ENCODE measurements at regions not wholly inside any gene's neighbourhood (a gene's known extent, or its start where the extent isn't known, plus 50 kb on each side); places are given as distances from the start of the nearest gene placed in this dataset.
"Not testable (repeated sequence)": the region's sequence is repeated elsewhere in the genome, so short reads cannot be mapped to it uniquely, and the experiment has no call there.

DNA sequence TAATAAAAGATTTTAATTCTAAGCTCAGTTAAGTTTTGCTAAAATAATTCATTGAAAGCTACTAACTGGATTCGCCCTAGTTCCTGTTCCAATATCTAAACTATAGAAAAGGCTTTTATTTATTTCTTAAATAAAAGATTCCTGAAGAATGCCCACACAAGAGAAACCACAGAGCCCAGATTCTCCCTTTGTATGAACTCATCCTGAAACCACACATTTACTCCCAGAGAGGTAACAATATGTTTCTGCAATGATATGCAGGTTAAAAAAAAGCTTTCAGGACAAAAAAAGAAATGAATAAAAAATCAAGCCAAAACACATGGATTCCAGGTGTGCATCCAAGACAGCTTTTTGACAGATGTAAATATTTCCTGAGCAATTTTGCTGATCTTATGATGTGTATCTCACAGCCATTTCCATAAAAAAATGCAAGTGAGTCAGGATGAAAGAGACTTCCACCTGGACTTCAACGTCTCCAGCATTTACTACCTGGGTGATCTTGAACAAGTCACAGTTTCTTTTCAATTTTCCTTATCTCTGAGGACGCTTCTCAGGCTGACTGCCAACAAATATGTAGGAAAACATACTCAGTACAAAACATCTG, 234.4 kb upstream of the FAT1 start:
- no peak for DNase-seq

DNA sequence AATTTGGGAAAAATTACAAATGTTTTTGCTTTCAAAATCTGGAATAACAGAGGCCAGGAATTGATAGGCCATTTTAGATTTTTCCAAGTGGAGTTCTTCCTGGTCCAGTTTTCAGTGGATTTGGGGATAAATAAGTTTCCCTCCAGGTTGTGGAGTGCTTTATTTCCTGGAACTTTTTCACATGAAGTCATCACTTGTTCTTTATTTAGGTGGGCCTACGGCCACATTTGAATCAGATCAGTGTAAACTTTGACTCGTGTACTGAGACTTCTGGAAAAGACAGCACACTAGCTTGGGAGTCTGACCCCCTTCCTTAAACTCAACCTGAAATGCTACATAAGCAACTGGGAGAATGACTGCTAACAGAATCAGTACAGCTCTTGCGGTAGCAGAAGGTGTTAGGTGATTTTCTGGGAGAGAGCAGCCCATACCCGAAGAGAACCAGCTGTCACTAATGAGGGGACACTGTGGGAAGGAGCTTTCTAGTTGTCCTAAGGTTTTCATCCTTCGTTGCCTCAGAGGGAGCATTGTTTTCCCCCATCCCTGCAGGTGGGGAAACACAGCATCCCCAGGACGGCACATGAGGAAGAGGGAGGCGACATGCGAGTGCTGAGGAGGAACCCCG, 235.2 kb upstream of the FAT1 start:
- DNase-seq, result no peak

DNA sequence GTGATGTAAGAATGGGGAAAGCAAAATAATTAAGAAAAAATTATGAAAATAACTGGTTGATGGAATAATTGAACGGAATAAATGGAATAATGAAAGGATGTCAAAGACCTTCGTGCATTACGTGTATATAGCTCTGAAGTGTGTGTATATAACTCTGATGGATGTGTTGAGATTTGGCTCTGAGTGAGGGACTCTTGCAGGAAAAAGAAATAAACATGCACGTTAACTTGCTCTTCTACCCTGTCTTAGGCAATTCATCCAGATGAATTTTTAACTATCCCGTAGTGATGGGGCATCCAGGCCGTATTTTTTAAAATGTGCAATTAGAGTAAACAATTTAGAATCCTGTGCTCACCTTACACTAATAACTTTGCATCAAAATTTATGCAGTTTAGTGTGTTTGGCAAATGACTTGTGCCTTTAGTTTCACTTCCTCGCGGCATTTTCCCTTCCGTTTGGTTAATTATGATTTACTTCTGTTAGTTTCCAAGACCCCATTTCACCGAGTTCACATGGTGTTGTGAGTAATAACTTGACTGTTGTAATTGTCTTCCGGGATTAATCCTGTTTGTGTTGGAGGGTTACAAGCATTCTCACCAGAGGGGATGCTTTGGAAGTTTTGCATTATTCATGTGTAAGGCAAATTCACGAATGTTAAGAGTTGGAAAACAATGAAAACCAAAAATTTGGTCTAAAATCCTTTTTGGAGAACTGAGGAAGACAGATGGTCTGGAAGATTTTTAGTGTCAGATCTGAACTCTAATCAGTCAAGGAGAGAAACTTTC, 256.5 kb upstream of the FAT1 start:
- no peak for DNase-seq

DNA sequence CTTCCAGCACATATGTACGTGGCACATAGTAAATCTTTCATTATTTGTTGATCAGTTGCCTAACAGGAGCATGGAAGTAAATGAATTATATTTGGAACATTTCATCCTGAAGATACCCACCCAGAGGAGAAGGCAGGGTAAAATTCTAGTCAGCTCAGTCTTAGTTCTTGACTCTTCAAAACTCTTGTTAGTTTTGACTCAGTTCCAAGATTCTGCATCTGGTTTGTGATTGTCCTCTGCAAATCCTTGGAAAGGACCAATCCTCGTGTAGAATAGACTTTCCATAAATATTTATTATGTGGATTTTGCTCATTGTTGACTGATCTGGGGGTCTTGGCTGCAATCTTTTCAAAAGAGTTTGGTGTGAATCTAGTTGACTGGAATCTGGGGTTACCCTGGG, 257.5 kb upstream of the FAT1 start:
- no peak for DNase-seq

DNA sequence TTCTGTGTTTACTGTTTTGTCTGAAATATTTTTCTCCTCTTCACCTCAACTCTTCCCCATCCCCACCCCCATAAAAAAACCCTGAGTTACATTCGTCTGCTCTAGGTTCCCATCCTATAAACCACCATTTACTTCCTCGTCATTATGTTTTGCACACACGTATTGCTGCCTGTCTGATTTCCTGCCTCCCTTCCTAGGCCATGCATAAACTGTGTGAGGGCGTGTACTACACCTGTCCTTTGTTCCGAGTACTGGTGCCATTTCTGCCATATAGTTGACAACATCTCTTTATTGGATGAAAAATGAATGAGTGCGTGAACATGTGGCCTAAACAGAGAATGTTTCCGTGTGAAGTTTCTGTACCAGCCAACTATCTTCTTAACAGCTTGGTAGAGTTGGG, 258.5 kb upstream of the FAT1 start:
- no peak for DNase-seq

DNA sequence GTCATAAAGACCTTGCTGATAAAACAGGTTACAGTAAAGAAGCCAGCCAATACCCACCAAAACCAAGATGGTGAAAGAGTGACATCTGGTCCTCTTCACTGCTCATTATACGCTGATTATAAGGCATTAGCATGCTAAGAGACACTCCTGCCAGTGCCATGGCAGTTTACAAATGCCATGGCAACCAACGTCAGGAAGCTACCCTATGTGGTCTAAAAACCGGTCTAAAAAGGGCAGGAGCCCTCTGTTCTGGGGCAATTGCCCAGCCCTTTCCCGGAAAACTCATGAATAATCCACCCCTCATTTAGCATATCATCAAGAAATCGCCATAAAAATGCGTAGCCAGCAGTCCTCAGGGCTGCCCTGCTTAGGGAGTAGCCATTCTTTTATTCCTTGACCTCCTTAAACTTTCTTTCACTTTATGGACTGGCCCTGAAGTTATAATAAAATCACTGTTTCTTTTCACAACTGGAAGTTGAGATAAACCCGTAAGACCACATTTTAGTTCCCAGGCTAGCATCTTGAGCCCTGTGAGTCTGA, 260.5 kb upstream of the FAT1 start:
- DNase-seq, result peak in 4 of 58 donors; percentile 2 to 9 (median 3)

DNA sequence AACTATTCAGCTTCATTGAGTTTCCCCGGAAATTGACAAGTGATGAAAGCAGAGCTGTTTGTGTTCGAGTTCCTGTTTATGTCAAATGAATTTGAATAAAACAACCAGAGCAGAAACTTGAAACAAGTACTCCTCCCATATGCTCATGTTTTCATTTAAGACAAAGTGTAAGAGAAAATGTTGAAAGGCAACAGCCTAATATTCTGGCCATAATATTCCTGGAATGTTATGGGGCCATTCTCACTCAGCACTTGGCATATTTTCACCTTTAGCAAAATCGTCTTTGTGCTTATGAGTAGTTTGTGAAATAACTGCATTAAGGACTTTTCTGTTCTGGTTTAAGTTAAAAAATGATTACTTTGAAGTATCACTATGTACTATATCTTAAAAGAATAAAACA, 276.0 kb upstream of the FAT1 start:
- no peak for DNase-seq

DNA sequence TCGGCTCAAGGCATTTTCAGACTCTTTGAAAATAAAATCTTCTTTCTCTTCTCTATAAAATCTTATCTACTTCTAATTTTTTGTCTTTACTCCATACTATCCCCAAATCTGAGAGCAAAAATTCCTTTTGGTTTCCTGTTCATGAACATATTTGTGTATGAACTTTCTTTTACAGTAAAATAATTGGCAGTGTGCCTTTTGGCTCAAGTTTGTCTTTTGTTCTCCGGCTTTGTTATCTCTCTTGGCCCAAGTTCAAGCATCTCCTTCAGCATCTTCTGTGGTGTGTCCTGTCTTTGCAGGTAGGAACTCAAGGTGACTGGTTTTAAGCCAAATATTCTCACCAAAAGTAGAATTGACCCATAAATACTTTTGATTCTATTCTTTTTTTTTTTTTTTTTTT, 276.6 kb upstream of the FAT1 start:
- DNase-seq, result no peak

DNA sequence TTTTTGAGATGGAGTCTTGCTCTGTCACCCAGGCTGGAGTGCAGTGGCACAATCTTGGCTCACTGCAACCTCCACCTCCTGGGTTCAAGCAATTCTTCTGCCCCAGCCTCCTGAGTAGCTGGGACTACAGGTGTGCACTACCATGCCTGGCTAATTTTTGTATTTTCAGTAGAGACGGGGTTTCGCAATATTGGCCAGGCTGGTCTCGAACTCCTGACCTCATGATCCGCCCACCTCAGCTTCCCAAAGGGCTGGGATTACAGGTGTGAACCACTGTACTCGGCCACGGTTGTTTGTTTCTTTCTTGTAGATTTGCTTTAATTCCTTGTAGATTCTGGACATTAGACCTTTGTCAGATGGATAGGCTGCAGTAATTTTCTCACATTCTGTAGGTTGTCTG, 278.5 kb upstream of the FAT1 start:
- not testable (repeated sequence) for DNase-seq

DNA sequence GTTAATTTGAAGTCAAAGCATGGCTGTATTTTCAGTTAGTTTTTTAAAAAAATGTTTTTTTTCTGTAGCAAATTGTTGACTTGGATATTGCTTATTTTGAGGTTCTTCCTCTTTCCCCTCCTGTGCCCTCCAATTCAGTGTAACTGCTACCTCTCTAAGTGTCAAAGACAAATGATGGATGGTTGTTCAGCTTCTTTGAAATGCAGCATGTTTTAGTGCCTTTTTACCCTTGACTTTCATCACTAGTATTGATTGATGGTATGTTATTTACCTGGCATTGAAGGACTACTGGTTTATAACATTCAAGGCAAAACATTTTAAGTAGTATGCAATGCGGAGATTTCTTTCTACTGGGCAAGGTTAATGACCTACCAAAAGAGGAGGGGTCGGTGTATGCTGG, 281.0 kb upstream of the FAT1 start:
- no peak for DNase-seq

DNA sequence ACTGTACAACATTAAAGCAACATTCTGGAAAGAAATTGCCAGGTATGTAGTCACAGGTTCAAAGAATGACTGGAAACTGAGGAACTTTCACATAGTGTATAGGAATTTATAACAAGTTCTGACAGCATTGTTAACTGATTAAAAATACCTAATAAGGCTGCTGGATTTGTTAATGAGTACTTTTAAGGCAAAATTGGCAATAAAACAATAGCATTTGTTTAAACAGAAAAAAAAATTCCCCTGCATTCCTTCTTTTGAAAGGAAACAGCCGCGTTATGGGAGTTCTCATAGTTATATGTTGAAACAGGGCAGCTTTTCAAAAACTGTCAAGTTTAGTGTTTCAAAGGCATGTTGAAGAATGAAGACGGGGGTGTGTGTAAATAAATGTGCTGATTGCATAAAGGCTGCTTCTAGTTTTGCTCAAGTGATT, 282.5 kb upstream of the FAT1 start:
- DNase-seq, result no peak

DNA sequence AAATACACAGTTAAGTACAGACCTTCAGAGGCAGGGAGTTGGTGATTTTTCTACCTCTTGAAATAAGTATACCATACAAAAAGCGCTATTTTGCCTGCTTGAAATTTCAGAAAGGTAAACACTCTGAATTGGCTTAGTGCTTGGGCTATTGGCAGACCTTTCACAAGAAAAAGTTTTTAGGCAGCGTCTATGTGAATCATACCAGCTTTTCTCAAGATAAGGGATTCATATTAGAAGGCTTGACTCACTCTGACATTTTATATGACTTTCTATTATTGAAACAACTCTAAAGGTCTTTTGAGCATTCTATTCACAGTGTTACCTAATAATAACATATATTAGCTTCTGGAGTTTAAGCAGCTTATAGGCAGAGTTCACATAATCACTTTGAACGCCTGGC, 286.4 kb upstream of the FAT1 start:
- no peak for DNase-seq

DNA sequence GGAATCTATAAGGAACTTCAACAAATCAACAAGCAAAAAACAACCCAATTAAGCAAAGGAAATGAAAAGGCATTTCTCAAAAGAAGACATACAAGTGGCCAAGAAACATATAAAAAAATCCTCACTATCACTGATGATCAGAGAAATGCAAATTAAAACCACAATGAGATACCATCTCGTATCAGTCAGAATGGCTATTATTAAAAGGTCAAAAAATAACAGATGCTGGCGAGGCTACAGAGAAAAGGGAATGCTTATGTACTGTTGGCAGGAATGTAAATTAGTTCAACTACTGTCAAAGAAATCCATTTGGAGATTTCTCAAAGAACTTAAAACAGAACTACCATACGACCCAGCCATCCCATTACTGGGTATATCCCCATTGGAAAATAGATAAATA, 292.4 kb upstream of the FAT1 start:
- DNase-seq, result no peak

DNA sequence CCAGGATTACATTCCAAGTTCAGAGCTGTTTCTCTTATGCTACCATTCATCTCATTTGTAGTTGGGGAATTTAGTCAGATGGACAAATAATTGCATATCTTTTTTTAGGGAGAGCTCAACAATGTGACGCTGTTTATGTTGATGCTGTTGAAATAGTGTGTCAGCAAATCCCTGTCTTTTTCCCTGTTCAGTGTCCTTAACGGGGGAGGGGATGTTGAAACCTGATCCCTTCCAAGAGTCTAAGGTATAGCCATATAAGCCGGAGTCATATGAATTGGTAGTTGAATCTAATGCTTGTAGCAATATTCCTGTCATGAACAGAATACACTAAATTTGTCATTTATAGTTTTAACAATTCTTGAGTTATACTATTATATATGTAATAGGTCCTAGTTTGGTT, 293.5 kb upstream of the FAT1 start:
- no peak for DNase-seq

DNA sequence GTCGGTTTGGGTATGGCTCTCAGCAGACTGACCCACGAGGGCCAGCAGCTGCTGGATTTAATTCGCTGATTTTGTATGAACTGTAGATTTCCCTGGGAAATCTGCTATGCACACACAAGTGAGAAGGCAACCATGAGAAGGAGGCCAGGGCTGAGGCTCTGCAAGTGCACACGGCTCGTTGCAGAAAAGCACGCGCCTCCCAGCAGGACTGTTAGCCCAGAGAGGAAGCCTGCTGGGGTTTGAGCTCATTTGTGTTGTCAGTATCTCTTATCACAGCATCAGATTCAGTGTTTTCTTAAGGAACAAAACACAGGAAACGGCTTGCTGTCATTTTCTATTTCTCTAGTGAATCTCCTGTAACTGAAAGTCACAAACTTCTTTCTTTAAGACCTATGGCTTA, 296.2 kb upstream of the FAT1 start:
- no peak for DNase-seq

DNA sequence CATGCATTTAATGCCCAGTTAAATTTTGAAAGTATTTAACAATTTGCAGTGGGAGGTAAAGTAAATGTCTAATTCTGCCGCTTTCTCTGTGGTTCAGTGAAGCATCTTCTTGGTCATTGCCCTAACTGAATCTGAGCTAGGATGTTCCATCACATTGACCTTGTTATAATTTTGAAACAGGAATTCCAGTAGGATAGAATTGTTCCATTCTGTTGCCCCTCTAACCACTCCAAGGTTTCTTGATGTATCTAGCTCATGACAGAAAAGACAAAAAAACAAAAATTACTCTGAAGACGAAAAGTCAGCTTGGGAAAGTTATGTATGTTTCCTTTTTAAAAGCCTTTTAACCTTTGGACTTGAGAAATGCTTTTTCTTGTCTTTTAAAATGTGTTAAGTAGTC, 297.0 kb upstream of the FAT1 start:
- no peak for DNase-seq

DNA sequence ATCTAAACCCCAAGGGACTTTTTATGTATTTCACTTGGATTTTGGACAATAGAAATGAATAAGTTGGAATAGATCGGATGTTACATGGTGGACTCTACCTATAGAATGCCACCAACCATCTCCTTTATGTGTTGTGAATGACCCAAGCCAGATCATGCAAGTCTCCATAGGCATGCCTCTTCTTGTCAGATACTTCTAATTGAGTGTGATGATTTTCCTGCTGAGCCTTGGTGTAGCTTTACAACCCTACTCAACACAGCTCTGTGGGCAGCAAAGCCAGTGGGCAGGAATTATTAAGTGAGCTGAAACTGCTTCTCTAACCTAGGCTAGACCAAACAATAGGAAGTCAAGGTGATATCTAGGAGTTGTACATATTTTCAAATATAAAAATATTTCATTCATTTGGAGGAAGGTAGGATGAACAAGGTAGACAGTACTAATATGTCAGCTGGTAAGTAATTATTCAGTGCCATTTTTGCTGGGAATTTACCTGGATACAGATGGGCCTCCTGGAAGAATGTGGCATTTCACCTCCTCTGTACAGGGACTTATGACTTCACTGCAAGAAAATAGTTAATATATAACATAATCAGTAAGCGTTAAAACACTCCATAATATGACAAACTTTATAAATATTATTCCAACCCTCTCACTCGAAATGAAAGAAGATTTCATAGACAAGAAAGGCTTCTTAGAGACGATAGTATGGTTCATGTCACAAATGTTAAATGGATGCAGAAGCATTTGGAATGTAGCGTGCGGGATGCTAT, 298.0 kb upstream of the FAT1 start:
- no peak for DNase-seq

DNA sequence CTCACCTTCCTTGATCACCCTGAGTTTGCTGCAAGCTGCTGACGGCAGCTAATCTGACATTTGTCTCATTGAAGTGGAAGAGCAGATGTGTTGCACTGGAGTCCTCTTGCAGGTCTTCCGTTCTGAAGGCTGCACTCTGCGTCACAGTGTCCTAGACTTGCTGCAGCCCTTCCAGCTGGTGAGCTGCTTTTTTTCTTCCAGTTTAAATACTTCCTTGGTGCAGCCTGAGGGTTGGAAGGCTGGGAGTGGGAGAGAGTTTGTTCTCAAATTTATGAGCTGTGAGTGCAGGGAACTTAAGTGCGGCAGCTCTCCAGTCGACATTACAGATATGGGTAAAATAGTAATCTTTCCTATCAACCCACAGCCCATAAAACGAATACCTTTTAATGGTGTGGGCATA, 303.6 kb upstream of the FAT1 start:
- no peak for DNase-seq

DNA sequence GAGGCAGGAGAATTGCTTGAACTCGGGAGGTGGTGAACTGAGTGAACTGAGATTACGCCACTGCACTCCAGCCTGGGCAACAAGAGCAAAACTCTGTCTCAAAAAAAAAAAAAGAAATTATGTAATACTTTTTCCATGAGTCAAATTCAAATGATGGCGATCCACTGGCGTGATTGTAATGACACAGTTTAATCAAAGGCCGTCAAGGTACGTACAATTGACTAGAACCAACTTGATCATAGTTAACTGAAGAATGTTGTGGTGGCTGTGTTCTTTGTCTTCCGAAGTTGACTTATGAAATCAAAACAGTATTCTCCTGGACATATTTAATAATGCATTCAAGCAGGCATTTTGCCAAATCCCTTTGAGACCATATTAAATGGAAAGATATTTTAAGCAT, 318.6 kb upstream of the FAT1 start:
- no peak for DNase-seq

DNA sequence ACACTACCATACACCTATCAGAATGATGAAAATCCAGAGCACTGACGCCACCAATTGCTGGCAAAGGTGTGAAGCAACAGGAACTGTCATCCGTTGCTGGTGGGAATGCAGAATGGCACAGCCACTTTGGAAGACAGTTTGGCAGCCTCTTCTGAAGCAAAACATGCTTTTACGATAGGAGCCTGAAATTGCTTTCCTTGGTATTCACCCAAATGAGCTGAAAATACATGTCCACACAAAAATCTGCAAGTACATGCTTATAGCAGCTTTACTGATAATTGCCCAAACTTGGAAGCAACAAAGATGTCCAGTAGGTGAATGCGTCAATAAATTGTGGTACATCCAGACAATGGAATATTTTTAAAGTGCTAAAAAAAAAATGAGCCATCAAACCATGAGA, 322.8 kb upstream of the FAT1 start:
- DNase-seq, result no peak

DNA sequence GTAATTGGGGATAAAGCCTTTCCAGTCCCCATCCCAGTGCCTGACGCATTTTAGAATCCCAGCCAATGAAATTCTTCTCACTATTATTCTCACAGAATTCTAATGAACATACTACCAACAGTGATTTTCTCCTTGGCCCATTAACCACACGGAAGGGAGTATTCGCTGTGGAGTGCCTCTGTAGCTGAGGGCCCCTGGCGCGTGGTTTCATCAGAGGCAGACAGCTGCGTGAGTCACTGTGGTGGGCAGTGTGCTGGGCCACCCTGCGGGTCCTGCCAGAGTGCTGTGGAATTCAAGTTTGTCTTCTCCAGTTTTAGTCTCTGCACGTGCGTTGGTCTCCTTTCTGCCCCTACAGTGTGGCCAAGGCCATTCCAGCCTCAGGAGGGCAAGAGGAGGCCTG, 335.4 kb upstream of the FAT1 start:
- no peak for DNase-seq

DNA sequence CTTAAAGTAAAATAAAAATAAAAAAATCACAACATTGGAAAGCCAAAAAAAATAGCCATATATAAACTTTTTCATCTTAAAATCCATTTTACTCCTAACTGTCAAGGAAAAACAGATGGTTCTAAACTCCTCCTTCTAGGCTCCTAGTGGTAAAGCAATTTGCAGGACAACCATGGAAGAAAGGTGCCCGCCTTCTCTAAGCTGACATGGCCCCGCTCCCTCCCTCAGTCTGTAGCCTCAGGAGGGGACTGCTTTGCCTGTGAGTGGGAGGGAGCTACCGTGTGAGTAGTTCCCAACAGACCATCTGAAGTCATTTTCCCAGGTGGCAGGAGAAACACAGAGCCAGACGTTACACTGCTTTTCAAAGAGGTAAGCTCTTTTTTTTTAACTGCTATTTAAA, 336.2 kb upstream of the FAT1 start:
- no peak for DNase-seq

Measured in anterior cingulate cortex (tissue), 58 donors.